Immature natural killer cell (primary cell): ENCODE measurements at regions not wholly inside any gene's neighbourhood (a gene's known extent, or its start where the extent isn't known, plus 50 kb on each side); places are given as distances from the start of the nearest gene placed in this dataset.

Experiments used
- DNase-seq, 3 donors: peaks; one replicate each; pipeline ENCODE4 v3.0.0; 2022; ENCODE audit warnings: mixed read lengths in 1 of 3
- H3K27ac Mint-ChIP-seq, 6 donors: one replicate each; pipeline ENCODE4 v1.8.0; 2020; ENCODE audit warnings: mixed read lengths in 6 of 6, mild to moderate bottlenecking in 5 of 6, inconsistent platforms in 4 of 6, moderate library complexity in 3 of 6
- H3K27me3 Mint-ChIP-seq, 3 donors: one replicate each; pipeline ENCODE4 v1.8.0; 2020 to 2021; ENCODE audit warnings: low read depth in 3 of 3, mild to moderate bottlenecking in 3 of 3, mixed read lengths in 3 of 3, moderate library complexity in 3 of 3, inconsistent platforms in 1 of 3
- H3K36me3 Mint-ChIP-seq, 3 donors: one replicate each; pipeline ENCODE4 v1.8.0; 2020; ENCODE audit warnings: mixed read lengths in 3 of 3, inconsistent platforms in 2 of 3, mild to moderate bottlenecking in 2 of 3
- H3K4me1 Mint-ChIP-seq, 2 donors: one replicate each; pipeline ENCODE4 v1.8.0; 2020; ENCODE audit warnings: inconsistent platforms in 2 of 2, mild to moderate bottlenecking in 2 of 2, mixed read lengths in 2 of 2, moderate library complexity in 1 of 2
- H3K4me3 Mint-ChIP-seq, 5 donors: one replicate each; pipeline ENCODE4 v1.8.0; 2020; ENCODE audit warnings: mild to moderate bottlenecking in 5 of 5, mixed read lengths in 5 of 5, inconsistent platforms in 3 of 5, moderate library complexity in 3 of 5
- H3K9me3 Mint-ChIP-seq, 6 donors: one replicate each; pipeline ENCODE4 v1.8.0; 2020; ENCODE audit warnings: mild to moderate bottlenecking in 6 of 6, mixed read lengths in 6 of 6, inconsistent platforms in 4 of 6, moderate library complexity in 3 of 6

- Mint-ChIP-seq H3K27me3 (peaks cover 0 to 4% (median 0%) of the 10 kb centered on the region in 3 donors), H3K4me3 (no peak overlapping the region), H3K36me3 (no peaks in the 10 kb centered on the region), H3K27ac (no peak overlapping the region), H3K9me3 (no peaks in the 10 kb centered on the region), H3K4me1 (no peaks in the 10 kb centered on the region)
- no peak for DNase-seq
Observed at GRCh38 chr3:115236496-115236895, 89.4 kb upstream of the ZBTB20 start.

- Mint-ChIP-seq H3K4me1 (no peaks in the 10 kb centered on the region), H3K4me3 (no peak overlapping the region)
Observed at GRCh38 chr3:115239717-115240116, 92.6 kb upstream of the ZBTB20 start.

GRCh38 chr3:115244350-115244749, 97.3 kb upstream of the ZBTB20 start:
- Mint-ChIP-seq H3K27ac (no peak overlapping the region), H3K9me3 (peaks cover 0 to 7% (median 0%) of the 10 kb centered on the region in 6 donors), H3K4me1 (no peaks in the 10 kb centered on the region), H3K36me3 (no peaks in the 10 kb centered on the region), H3K4me3 (no peak overlapping the region), H3K27me3 (no peaks in the 10 kb centered on the region)
- DNase-seq: no peak

More at GRCh38 chr3:115239717-115240116, 92.6 kb upstream of the ZBTB20 start:
- Mint-ChIP-seq H3K27me3 (peaks cover 0 to 4% (median 0%) of the 10 kb centered on the region in 3 donors), H3K36me3 (no peaks in the 10 kb centered on the region), H3K27ac (no peak overlapping the region), H3K9me3 (peaks cover 0 to 7% (median 0%) of the 10 kb centered on the region in 6 donors)
- no peak for DNase-seq

- no peak for DNase-seq
- H3K27ac Mint-ChIP-seq: no peak overlapping the region
- H3K36me3 Mint-ChIP-seq: no peaks in the 10 kb centered on the region
- H3K4me1 Mint-ChIP-seq: no peaks in the 10 kb centered on the region
- H3K9me3 Mint-ChIP-seq: peaks cover 0 to 7% (median 0%) of the 10 kb centered on the region in 6 donors
- H3K27me3 Mint-ChIP-seq: no peaks in the 10 kb centered on the region
- H3K4me3 Mint-ChIP-seq: no peak overlapping the region
Observed at GRCh38 chr3:115245438-115245837, 98.3 kb upstream of the ZBTB20 start.

GRCh38 chr3:115245899-115246298, 98.8 kb upstream of the ZBTB20 start:
- H3K4me1 Mint-ChIP-seq: no peaks in the 10 kb centered on the region
- no peaks in the 10 kb centered on the region for H3K36me3 Mint-ChIP-seq
- H3K27ac Mint-ChIP-seq: no peak overlapping the region
- DNase-seq: no peak
- no peak overlapping the region for H3K4me3 Mint-ChIP-seq
- H3K27me3 Mint-ChIP-seq: no peaks in the 10 kb centered on the region
- peaks cover 0 to 7% (median 0%) of the 10 kb centered on the region in 6 donors for H3K9me3 Mint-ChIP-seq

GRCh38 chr3:115246461-115247020, 99.5 kb upstream of the ZBTB20 start:
- no peak overlapping the region for H3K4me3 Mint-ChIP-seq
- no peak for DNase-seq
- peaks cover 0 to 7% (median 0%) of the 10 kb centered on the region in 6 donors for H3K9me3 Mint-ChIP-seq
- no peaks in the 10 kb centered on the region for H3K4me1 Mint-ChIP-seq
- H3K36me3 Mint-ChIP-seq: no peaks in the 10 kb centered on the region
- no peaks in the 10 kb centered on the region for H3K27me3 Mint-ChIP-seq
- no peak overlapping the region for H3K27ac Mint-ChIP-seq

GRCh38 chr3:115248274-115248673, 101.2 kb upstream of the ZBTB20 start:
- H3K9me3 Mint-ChIP-seq: peaks cover 0 to 4% (median 0%) of the 10 kb centered on the region in 6 donors
- H3K4me1 Mint-ChIP-seq: no peaks in the 10 kb centered on the region
- H3K27ac Mint-ChIP-seq: no peak overlapping the region
- H3K36me3 Mint-ChIP-seq: no peaks in the 10 kb centered on the region
- H3K4me3 Mint-ChIP-seq: no peak overlapping the region
- no peak for DNase-seq
- H3K27me3 Mint-ChIP-seq: no peaks in the 10 kb centered on the region

- H3K27ac Mint-ChIP-seq: no peak overlapping the region
Observed at GRCh38 chr3:115251509-115251908, 104.4 kb upstream of the ZBTB20 start.

GRCh38 chr3:115252679-115253078, 105.6 kb upstream of the ZBTB20 start:
- Mint-ChIP-seq H3K4me3 (no peak overlapping the region), H3K9me3 (peaks cover 0 to 15% (median 1%) of the 10 kb centered on the region in 6 donors), H3K36me3 (no peaks in the 10 kb centered on the region), H3K4me1 (no peaks in the 10 kb centered on the region), H3K27me3 (peaks cover 0 to 5% (median 1%) of the 10 kb centered on the region in 3 donors), H3K27ac (no peak overlapping the region)
- DNase-seq: no peak

More at GRCh38 chr3:115251509-115251908, 104.4 kb upstream of the ZBTB20 start:
- Mint-ChIP-seq H3K4me1 (no peaks in the 10 kb centered on the region), H3K27me3 (peaks cover 0 to 5% (median 0%) of the 10 kb centered on the region in 3 donors), H3K4me3 (no peak overlapping the region), H3K36me3 (no peaks in the 10 kb centered on the region), H3K9me3 (peaks cover 0 to 12% (median 0%) of the 10 kb centered on the region in 6 donors)
- DNase-seq: no peak

GRCh38 chr3:115254492-115255196, 107.6 kb upstream of the ZBTB20 start:
- Mint-ChIP-seq H3K36me3 (no peaks in the 10 kb centered on the region), H3K9me3 (peaks cover 0 to 15% (median 1%) of the 10 kb centered on the region in 6 donors)

GRCh38 chr3:115255197-115255585, 108.1 kb upstream of the ZBTB20 start:
- Mint-ChIP-seq H3K4me3 (no peak overlapping the region), H3K4me1 (no peaks in the 10 kb centered on the region), H3K9me3 (peaks cover 0 to 15% (median 1%) of the 10 kb centered on the region in 6 donors), H3K27ac (no peak overlapping the region), H3K27me3 (peaks cover 0 to 5% (median 1%) of the 10 kb centered on the region in 3 donors), H3K36me3 (no peaks in the 10 kb centered on the region)
- DNase-seq: no peak

More at GRCh38 chr3:115254492-115255196, 107.6 kb upstream of the ZBTB20 start:
- H3K27ac Mint-ChIP-seq: no peak overlapping the region
- H3K4me1 Mint-ChIP-seq: no peaks in the 10 kb centered on the region
- H3K4me3 Mint-ChIP-seq: no peak overlapping the region
- no peak for DNase-seq
- H3K27me3 Mint-ChIP-seq: peaks cover 0 to 5% (median 1%) of the 10 kb centered on the region in 3 donors

- Mint-ChIP-seq H3K27me3 (peaks cover 1 to 3% (median 2%) of the 10 kb centered on the region in 3 donors), H3K9me3 (no peaks in the 10 kb centered on the region), H3K4me3 (no peak overlapping the region), H3K4me1 (no peaks in the 10 kb centered on the region), H3K27ac (no peak overlapping the region), H3K36me3 (no peaks in the 10 kb centered on the region)
- no peak for DNase-seq
Observed at GRCh38 chr3:115270849-115271248, 123.8 kb upstream of the ZBTB20 start.

- Mint-ChIP-seq H3K4me3 (no peak overlapping the region), H3K36me3 (no peaks in the 10 kb centered on the region), H3K27ac (no peak overlapping the region), H3K4me1 (no peaks in the 10 kb centered on the region), H3K27me3 (peaks cover 0 to 3% (median 1%) of the 10 kb centered on the region in 3 donors), H3K9me3 (no peaks in the 10 kb centered on the region)
- DNase-seq: no peak
Observed at GRCh38 chr3:115272036-115272824, 125.1 kb upstream of the ZBTB20 start.

- no peak for DNase-seq
- Mint-ChIP-seq H3K27me3 (peaks cover 0 to 4% (median 3%) of the 10 kb centered on the region in 3 donors), H3K36me3 (peaks cover 0 to 4% (median 0%) of the 10 kb centered on the region in 3 donors), H3K4me1 (no peaks in the 10 kb centered on the region), H3K27ac (no peak overlapping the region), H3K9me3 (peaks cover 0 to 6% (median 0%) of the 10 kb centered on the region in 6 donors), H3K4me3 (no peak overlapping the region)
Observed at GRCh38 chr3:115275896-115276295, 128.8 kb upstream of the ZBTB20 start.
